ENCODE measurements at regions not wholly inside any gene's neighbourhood (a gene's known extent, or its start where the extent isn't known, plus 50 kb on each side); places are given as distances from the start of the nearest gene placed in this dataset.

GRCh38 chr2:228689053-228689452 is 507.6 kb upstream of the SPHKAP start:
- no peak overlapping the region for H3K4me3 ChIP-seq (replicated peaks in 1 of 3; ENCODE audit: low read depth in 2 of 3, low read length in 3 of 3)
- H3K36me3 Mint-ChIP-seq, result no peaks in the 10 kb centered on the region
- peaks cover 0 to 2% (median 0%) of the 10 kb centered on the region in 3 donors for H3K27me3 Mint-ChIP-seq (ENCODE audit: low read depth in 3 of 3)
- H3K4me2 ChIP-seq (replicated peaks; ENCODE audit: extremely low read depth, low read length, poor library complexity, severe bottlenecking), result no peak overlapping the region
- no peak for DNase-seq
- H4K20me1 ChIP-seq (ENCODE audit: insufficient read depth, low read length), result no peaks in the 10 kb centered on the region
- TF ChIP-seq CTCF (IDR thresholded peaks at IDR 0.05), result no peak
- no peak overlapping the region for H3K4me3 Mint-ChIP-seq
- peaks cover 0 to 3% (median 2%) of the 10 kb centered on the region in 7 donors for H3K9me3 Mint-ChIP-seq
- no peak overlapping the region for H3K27ac ChIP-seq (ENCODE audit: low read depth in 1 of 2, low read length in 2 of 2)
- H3K36me3 ChIP-seq (replicated peaks in 1 of 2; ENCODE audit: control insufficient read depth in 1 of 2, insufficient read depth in 2 of 2, low read length in 2 of 2), result no peaks in the 10 kb centered on the region
- no peak overlapping the region for H2AFZ ChIP-seq (ENCODE audit: insufficient read depth, low read depth, low read length, poor library complexity, severe bottlenecking)
- no peaks in the 10 kb centered on the region for H3K27me3 ChIP-seq (ENCODE audit: control insufficient read depth in 2 of 2, insufficient read depth in 2 of 2, low read length in 2 of 2)
- intact Hi-C loops (cut with micrococcal nuclease), result no loop called here
- WGBS (ENCODE audit: insufficient coverage), result 0% methylated on average over 1 of the region's 7 CpGs
- no peaks in the 10 kb centered on the region for H3K4me1 ChIP-seq (ENCODE audit: control insufficient read depth in 1 of 2, insufficient read depth in 2 of 2, low read length in 2 of 2)
- no peaks in the 10 kb centered on the region for H3K79me2 ChIP-seq (ENCODE audit: insufficient read depth, low read length)
- no peak overlapping the region for H3K27ac Mint-ChIP-seq
- no peaks in the 10 kb centered on the region for H3K9me3 ChIP-seq (replicated peaks in 1 of 2; ENCODE audit: control insufficient read depth in 1 of 2, insufficient read depth in 1 of 2, low read length in 2 of 2)
- H3K9ac ChIP-seq (ENCODE audit: insufficient read depth, low read length, poor library complexity, severe bottlenecking), result no peak overlapping the region
- no peaks in the 10 kb centered on the region for H3K4me1 Mint-ChIP-seq

GRCh38 chr2:228688007-228688645 is 506.6 kb upstream of the SPHKAP start:
- WGBS (ENCODE audit: insufficient coverage), result 93% methylated on average over 4 of the region's 5 CpGs
- Mint-ChIP-seq H3K9me3 (peaks cover 0 to 3% (median 0%) of the 10 kb centered on the region in 7 donors), H3K4me1 (no peaks in the 10 kb centered on the region), H3K27me3 (ENCODE audit: low read depth in 3 of 3) (peaks cover 0 to 2% (median 0%) of the 10 kb centered on the region in 3 donors), H3K4me3 (no peak overlapping the region), H3K36me3 (no peaks in the 10 kb centered on the region), H3K27ac (no peak overlapping the region)
- Histone ChIP-seq H3K9ac (ENCODE audit: insufficient read depth, low read length, poor library complexity, severe bottlenecking) (no peak overlapping the region), H3K36me3 (replicated peaks in 1 of 2; ENCODE audit: control insufficient read depth in 1 of 2, insufficient read depth in 2 of 2, low read length in 2 of 2) (no peaks in the 10 kb centered on the region), H3K9me3 (replicated peaks in 1 of 2; ENCODE audit: control insufficient read depth in 1 of 2, insufficient read depth in 1 of 2, low read length in 2 of 2) (no peaks in the 10 kb centered on the region), H2AFZ (ENCODE audit: insufficient read depth, low read depth, low read length, poor library complexity, severe bottlenecking) (no peak overlapping the region), H4K20me1 (ENCODE audit: insufficient read depth, low read length) (no peaks in the 10 kb centered on the region), H3K4me3 (replicated peaks in 1 of 3; ENCODE audit: low read depth in 2 of 3, low read length in 3 of 3) (no peak overlapping the region), H3K4me2 (replicated peaks; ENCODE audit: extremely low read depth, low read length, poor library complexity, severe bottlenecking) (no peak overlapping the region), H3K27ac (ENCODE audit: low read depth in 1 of 2, low read length in 2 of 2) (no peak overlapping the region), H3K4me1 (ENCODE audit: control insufficient read depth in 1 of 2, insufficient read depth in 2 of 2, low read length in 2 of 2) (no peaks in the 10 kb centered on the region), H3K27me3 (ENCODE audit: control insufficient read depth in 2 of 2, insufficient read depth in 2 of 2, low read length in 2 of 2) (no peaks in the 10 kb centered on the region), H3K79me2 (ENCODE audit: insufficient read depth, low read length) (no peaks in the 10 kb centered on the region)
- no peak for DNase-seq
- no peak for TF ChIP-seq CTCF (IDR thresholded peaks at IDR 0.05)
- intact Hi-C loops (cut with micrococcal nuclease), result no loop called here

All from CD14-positive monocyte (primary cell).